ENCODE measurements at regions not wholly inside any gene's neighbourhood (a gene's known extent, or its start where the extent isn't known, plus 50 kb on each side); places are given as distances from the start of the nearest gene placed in this dataset.

GRCh38 chr3:168396861-168397260, 301.1 kb upstream of the GOLIM4 start:
- no peak overlapping the region for H3K27ac ChIP-seq
- TF ChIP-seq CTCF (conservative IDR thresholded peaks at IDR 0.05) (no peak), ZFX (IDR thresholded peaks at IDR 0.05) (no peak)

GRCh38 chr3:168395551-168395950, 299.8 kb upstream of the GOLIM4 start:
- no peak overlapping the region for H3K27ac ChIP-seq
- no peak for TF ChIP-seq ZFX (IDR thresholded peaks at IDR 0.05)

GRCh38 chr3:168394439-168394838, 298.7 kb upstream of the GOLIM4 start:
- TF ChIP-seq CTCF (conservative IDR thresholded peaks at IDR 0.05) = no peak
- no peak for TF ChIP-seq ZFX (IDR thresholded peaks at IDR 0.05)
- H3K27ac ChIP-seq = no peak overlapping the region

- no peak overlapping the region for H3K27ac ChIP-seq
- TF ChIP-seq ZFX (IDR thresholded peaks at IDR 0.05) (no peak), CTCF (conservative IDR thresholded peaks at IDR 0.05) (no peak)
Measured at GRCh38 chr3:168386301-168386700, 290.6 kb upstream of the GOLIM4 start.

GRCh38 chr3:168384990-168385389, 289.3 kb upstream of the GOLIM4 start:
- no peak overlapping the region for H3K27ac ChIP-seq
- TF ChIP-seq CTCF (conservative IDR thresholded peaks at IDR 0.05) = no peak
- TF ChIP-seq ZFX (IDR thresholded peaks at IDR 0.05) = no peak

GRCh38 chr3:168383573-168383972, 287.8 kb upstream of the GOLIM4 start:
- no peak overlapping the region for H3K27ac ChIP-seq
- no peak for TF ChIP-seq CTCF (conservative IDR thresholded peaks at IDR 0.05)
- no peak for TF ChIP-seq ZFX (IDR thresholded peaks at IDR 0.05)

GRCh38 chr3:168371846-168372245, 276.1 kb upstream of the GOLIM4 start:
- no peak for TF ChIP-seq CTCF (conservative IDR thresholded peaks at IDR 0.05)
- TF ChIP-seq ZFX (IDR thresholded peaks at IDR 0.05) = no peak
- H3K27ac ChIP-seq = no peak overlapping the region

GRCh38 chr3:168364967-168365366, 269.2 kb upstream of the GOLIM4 start:
- TF ChIP-seq CTCF (conservative IDR thresholded peaks at IDR 0.05) (no peak), ZFX (IDR thresholded peaks at IDR 0.05) (no peak)
- no peak overlapping the region for H3K27ac ChIP-seq
